HCT116 (cell line): ENCODE measurements at regions not wholly inside any gene's neighbourhood (a gene's known extent, or its start where the extent isn't known, plus 50 kb on each side); places are given as distances from the start of the nearest gene placed in this dataset.

Experiments used
- CEBPB ChIP-seq: IDR thresholded peaks from 2 replicates; pipeline ENCODE4 v1.6.1; 2012; ENCODE audit warnings: low read depth
- CTCF ChIP-seq, 3 experiments: fragments of 200-600 bp in 1 of 3; sonication (generic) in 1 of 3; IDR thresholded peaks in 2 of 3; conservative IDR thresholded peaks in 1 of 3; 2 replicates each; pipeline ENCODE4 v1.5.1; 2012 to 2017; ENCODE audit warnings: low read depth in 2 of 3, low read length in 2 of 3, antibody characterized with exemption in 1 of 3, borderline replicate concordance in 1 of 3, control low read depth in 1 of 3, mild to moderate bottlenecking in 1 of 3, mixed read lengths in 1 of 3, mixed run types in 1 of 3, moderate library complexity in 1 of 3; ENCODE audit not compliant: insufficient read depth in 1 of 3
- EGR1 ChIP-seq: IDR thresholded peaks from 2 replicates; pipeline ENCODE4 v1.6.1; 2012; ENCODE audit warnings: low read depth
- EZH2 ChIP-seq: fragments of 200-600 bp; sonication (generic); IDR thresholded peaks from 2 replicates; pipeline ENCODE4 v1.6.1; 2017; ENCODE audit warnings: antibody characterized with exemption, mixed run types
- EZH2phosphoT487 ChIP-seq: fragments of 200-600 bp; IDR thresholded peaks from 2 replicates; pipeline ENCODE4 v1.6.1; 2018; ENCODE audit warnings: antibody characterized with exemption, borderline replicate concordance
- FOSL1 ChIP-seq: IDR thresholded peaks from 2 replicates; pipeline ENCODE4 v1.6.1; 2012; ENCODE audit warnings: low read depth
- JUND ChIP-seq: IDR thresholded peaks from 2 replicates; pipeline ENCODE4 v1.6.1; 2012
- MAX ChIP-seq: IDR thresholded peaks from 2 replicates; pipeline ENCODE4 v1.6.1; 2012
- POLR2A ChIP-seq: IDR thresholded peaks from 2 replicates; pipeline ENCODE4 v1.7.0; 2011; ENCODE audit warnings: borderline replicate concordance; ENCODE audit not compliant: insufficient read depth, insufficient read length; ENCODE audit errors: extremely low read depth
- POLR2AphosphoS5 ChIP-seq: IDR thresholded peaks from 2 replicates; pipeline ENCODE4 v1.6.1; 2011; ENCODE audit warnings: mild to moderate bottlenecking, low read depth, low read length, moderate library complexity
- REST ChIP-seq: IDR thresholded peaks from 2 replicates; pipeline ENCODE4 v1.6.1; 2012; ENCODE audit warnings: low read depth
- ZBTB33 ChIP-seq: IDR thresholded peaks from 2 replicates; pipeline ENCODE4 v1.6.1; 2011; ENCODE audit warnings: mild to moderate bottlenecking, low read length, moderate library complexity; ENCODE audit not compliant: insufficient replicate concordance; ENCODE audit errors: extremely low read depth
- ZNF274 ChIP-seq: fragments of 200-500 bp; sonication (Bioruptor generic); IDR thresholded peaks from 2 replicates; pipeline ENCODE4 v1.6.1; 2014; ENCODE audit warnings: mild to moderate bottlenecking, low read depth, low read length, inconsistent platforms

GRCh38 chr5:166370928-166371690 lies 1920.3 kb upstream of the WWC1 start:
- TF ChIP-seq POLR2A: no peak
- no peak for TF ChIP-seq REST
- TF ChIP-seq CEBPB: no peak
- no peak for TF ChIP-seq CTCF (IDR thresholded peaks at IDR 0.05 in 2 of 3, conservative IDR thresholded peaks at IDR 0.05 in 1 of 3; ENCODE audit: borderline replicate concordance in 1 of 3, insufficient read depth in 1 of 3, low read depth in 2 of 3, low read length in 2 of 3)
- no peak for TF ChIP-seq MAX
- TF ChIP-seq ZBTB33: no peak
- TF ChIP-seq ZNF274: no peak
- no peak for TF ChIP-seq POLR2AphosphoS5
- no peak for TF ChIP-seq FOSL1
- no peak for TF ChIP-seq EZH2
- TF ChIP-seq JUND: no peak
- TF ChIP-seq EZH2phosphoT487: no peak
- TF ChIP-seq EGR1: no peak
